ENCODE measurements at regions not wholly inside any gene's neighbourhood (a gene's known extent, or its start where the extent isn't known, plus 50 kb on each side); places are given as distances from the start of the nearest gene placed in this dataset.

GRCh38 chr1:30365596-30365995 lies 357.8 kb downstream of the MATN1 start:
- no peak for TF ChIP-seq POLR2AphosphoS5 (IDR thresholded peaks at IDR 0.05)
- TF ChIP-seq POLR2A (IDR thresholded peaks at IDR 0.05; ENCODE audit: low read depth) = no peak

Measured in esophagus muscularis mucosa (tissue), 2 donors.